Astrocyte (in vitro differentiated cells and primary cell): ENCODE measurements at regions not wholly inside any gene's neighbourhood (a gene's known extent, or its start where the extent isn't known, plus 50 kb on each side); places are given as distances from the start of the nearest gene placed in this dataset.

ENCODE experiments used
- EZH2 ChIP-seq: IDR thresholded peaks from 2 replicates; pipeline ENCODE4 v1.6.1; 2012; ENCODE audit warnings: mild to moderate bottlenecking, low read length, inconsistent platforms; ENCODE audit not compliant: insufficient read depth
- TF ChIP-seq, protein P1 (sequence below): IDR thresholded peaks from 2 replicates; pipeline ENCODE4 v1.5.1; 2011; ENCODE audit warnings: low read depth, mild to moderate bottlenecking, inconsistent platforms, low read length, moderate library complexity; ENCODE audit not compliant: insufficient read depth

DNA sequence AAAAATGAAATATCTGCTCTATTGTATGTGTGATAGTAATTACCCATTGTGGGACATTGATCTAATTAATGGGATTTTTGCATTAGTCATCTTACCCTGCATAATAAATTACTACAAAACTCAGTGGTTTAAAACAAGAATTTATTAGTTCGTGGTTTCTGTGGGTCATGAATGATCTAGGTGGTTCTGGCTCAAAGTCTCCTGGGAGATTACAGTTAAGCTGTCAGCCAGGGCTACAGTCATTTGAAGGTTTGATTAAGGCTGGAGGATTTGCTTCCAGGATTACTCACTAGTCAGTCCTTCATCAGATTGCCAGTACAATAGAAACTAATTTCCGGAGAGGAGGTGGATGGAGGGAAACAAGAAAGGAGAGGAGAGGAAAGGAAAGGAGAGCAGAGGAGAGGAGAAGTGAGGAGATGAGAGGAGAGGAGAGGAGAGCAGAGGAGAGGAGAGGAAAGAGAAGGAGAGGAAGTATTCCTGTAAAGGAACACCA is 60.4 kb upstream of the TNFSF4 start:
- TF ChIP-seq, protein P1, sequence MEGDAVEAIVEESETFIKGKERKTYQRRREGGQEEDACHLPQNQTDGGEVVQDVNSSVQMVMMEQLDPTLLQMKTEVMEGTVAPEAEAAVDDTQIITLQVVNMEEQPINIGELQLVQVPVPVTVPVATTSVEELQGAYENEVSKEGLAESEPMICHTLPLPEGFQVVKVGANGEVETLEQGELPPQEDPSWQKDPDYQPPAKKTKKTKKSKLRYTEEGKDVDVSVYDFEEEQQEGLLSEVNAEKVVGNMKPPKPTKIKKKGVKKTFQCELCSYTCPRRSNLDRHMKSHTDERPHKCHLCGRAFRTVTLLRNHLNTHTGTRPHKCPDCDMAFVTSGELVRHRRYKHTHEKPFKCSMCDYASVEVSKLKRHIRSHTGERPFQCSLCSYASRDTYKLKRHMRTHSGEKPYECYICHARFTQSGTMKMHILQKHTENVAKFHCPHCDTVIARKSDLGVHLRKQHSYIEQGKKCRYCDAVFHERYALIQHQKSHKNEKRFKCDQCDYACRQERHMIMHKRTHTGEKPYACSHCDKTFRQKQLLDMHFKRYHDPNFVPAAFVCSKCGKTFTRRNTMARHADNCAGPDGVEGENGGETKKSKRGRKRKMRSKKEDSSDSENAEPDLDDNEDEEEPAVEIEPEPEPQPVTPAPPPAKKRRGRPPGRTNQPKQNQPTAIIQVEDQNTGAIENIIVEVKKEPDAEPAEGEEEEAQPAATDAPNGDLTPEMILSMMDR: no peak
- TF ChIP-seq EZH2: no peak
